ENCODE measurements at regions not wholly inside any gene's neighbourhood (a gene's known extent, or its start where the extent isn't known, plus 50 kb on each side); places are given as distances from the start of the nearest gene placed in this dataset.
"Not testable (repeated sequence)": the region's sequence is repeated elsewhere in the genome, so short reads cannot be mapped to it uniquely, and the experiment has no call there.

GRCh38 chr4:85165808-85166207, 199.3 kb upstream of the WDFY3 start:
- no peak for DNase-seq (ENCODE audit: low spot score)

- DNase-seq (ENCODE audit: low spot score) = no peak
Measured at GRCh38 chr4:85166318-85166717, 199.8 kb upstream of the WDFY3 start.

- DNase-seq (ENCODE audit: low spot score) = no peak
Measured at GRCh38 chr4:85168234-85168834, 201.8 kb upstream of the WDFY3 start.

GRCh38 chr4:85170241-85170640, 203.8 kb upstream of the WDFY3 start:
- no peak for DNase-seq (ENCODE audit: low spot score)

- no peak for DNase-seq (ENCODE audit: low spot score)
Measured at GRCh38 chr4:85175190-85175589, 208.7 kb upstream of the WDFY3 start.

- no peak for DNase-seq (ENCODE audit: low spot score)
Measured at GRCh38 chr4:85177092-85177491, 210.6 kb upstream of the WDFY3 start.

- DNase-seq (ENCODE audit: low spot score) = no peak
Measured at GRCh38 chr4:85177679-85178078, 211.2 kb upstream of the WDFY3 start.

GRCh38 chr4:85180533-85180932, 214.0 kb upstream of the WDFY3 start:
- no peak for DNase-seq (ENCODE audit: low spot score)

- no peak for DNase-seq (ENCODE audit: low spot score)
Measured at GRCh38 chr4:85187106-85187505, 220.6 kb upstream of the WDFY3 start.

- DNase-seq (ENCODE audit: low spot score) = not testable (repeated sequence)
Measured at GRCh38 chr4:85196015-85196414, 229.5 kb upstream of the WDFY3 start.

- no peak for DNase-seq (ENCODE audit: low spot score)
Measured at GRCh38 chr4:85200106-85200505, 233.6 kb upstream of the WDFY3 start.

GRCh38 chr4:85209161-85209560, 242.7 kb upstream of the WDFY3 start:
- DNase-seq (ENCODE audit: low spot score) = no peak

- no peak for DNase-seq (ENCODE audit: low spot score)
Measured at GRCh38 chr4:85210353-85210752, 243.9 kb upstream of the WDFY3 start.

- not testable (repeated sequence) for DNase-seq (ENCODE audit: low spot score)
Measured at GRCh38 chr4:85216571-85216970, 250.1 kb upstream of the WDFY3 start.

GRCh38 chr4:85218756-85219155, 252.3 kb upstream of the WDFY3 start:
- no peak for DNase-seq (ENCODE audit: low spot score)

GRCh38 chr4:85221606-85222005, 253.3 kb upstream of the ARHGAP24 start:
- DNase-seq (ENCODE audit: low spot score) = no peak

- DNase-seq (ENCODE audit: low spot score) = no peak
Measured at GRCh38 chr4:85222561-85222960, 252.4 kb upstream of the ARHGAP24 start.

- DNase-seq (ENCODE audit: low spot score) = no peak
Measured at GRCh38 chr4:85228264-85228663, 246.7 kb upstream of the ARHGAP24 start.

GRCh38 chr4:85233516-85233915, 241.4 kb upstream of the ARHGAP24 start:
- no peak for DNase-seq (ENCODE audit: low spot score)

GRCh38 chr4:85243857-85244256, 231.1 kb upstream of the ARHGAP24 start:
- no peak for DNase-seq (ENCODE audit: low spot score)

- no peak for DNase-seq (ENCODE audit: low spot score)
Measured at GRCh38 chr4:85244638-85245037, 230.3 kb upstream of the ARHGAP24 start.

- no peak for DNase-seq (ENCODE audit: low spot score)
Measured at GRCh38 chr4:85246055-85246454, 228.9 kb upstream of the ARHGAP24 start.

- DNase-seq (ENCODE audit: low spot score) = no peak
Measured at GRCh38 chr4:85250852-85251251, 224.1 kb upstream of the ARHGAP24 start.

- DNase-seq (ENCODE audit: low spot score) = no peak
Measured at GRCh38 chr4:85257817-85258370, 217.1 kb upstream of the ARHGAP24 start.

Measured in AG08396 (cell line).